Bronchial epithelial cell (primary cell): ENCODE measurements at regions not wholly inside any gene's neighbourhood (a gene's known extent, or its start where the extent isn't known, plus 50 kb on each side); places are given as distances from the start of the nearest gene placed in this dataset.

Experiments used
- DNase-seq: peaks from one replicate; pipeline ENCODE4 v3.0.0-alpha.2; 2010; ENCODE audit warnings: low read depth
- FAIRE-seq: peaks from 2 replicates; lab custom pipeline; 2011; peaks lifted over from hg19 to GRCh38; lab: Jason Lieb, UNC
- H3K27me3 ChIP-seq: 2 replicates; pipeline ENCODE4 v1.5.1; 2011; ENCODE audit warnings: low read length; ENCODE audit not compliant: control insufficient read depth, insufficient read depth
- H3K36me3 ChIP-seq: 2 replicates; pipeline ENCODE4 v1.5.1; 2011; ENCODE audit warnings: low read length; ENCODE audit not compliant: control insufficient read depth, insufficient read depth
- H3K4me3 ChIP-seq: 2 replicates; pipeline ENCODE4 v1.5.1; 2011; ENCODE audit warnings: mild to moderate bottlenecking, low read depth, low read length, control low read depth
- TF ChIP-seq, protein P1 (sequence below): IDR thresholded peaks from 2 replicates; pipeline ENCODE4 v1.5.1; 2011; ENCODE audit warnings: mild to moderate bottlenecking, moderate library complexity, low read length, control low read depth, inconsistent platforms; ENCODE audit not compliant: insufficient read depth, severe bottlenecking

DNA sequence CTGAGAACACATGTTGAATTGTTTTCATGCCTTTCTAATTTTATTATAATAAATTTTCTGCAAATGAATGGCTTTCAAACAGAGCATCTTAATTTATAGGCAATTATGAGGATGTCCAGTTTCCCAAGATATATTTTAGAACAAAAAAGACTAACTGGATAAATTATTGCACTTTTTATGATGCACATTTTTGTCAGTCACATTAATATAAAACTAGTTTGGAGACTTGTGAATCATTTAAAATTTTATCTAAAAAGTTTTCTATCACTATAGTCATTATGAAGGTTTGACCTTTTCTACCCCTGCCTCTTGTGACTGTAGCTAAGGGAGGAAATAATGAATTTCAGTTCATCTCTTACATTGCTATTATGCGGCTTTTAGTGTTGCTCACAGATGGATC lies 393.8 kb downstream of the TAF11L14 start:
- TF ChIP-seq, protein P1, sequence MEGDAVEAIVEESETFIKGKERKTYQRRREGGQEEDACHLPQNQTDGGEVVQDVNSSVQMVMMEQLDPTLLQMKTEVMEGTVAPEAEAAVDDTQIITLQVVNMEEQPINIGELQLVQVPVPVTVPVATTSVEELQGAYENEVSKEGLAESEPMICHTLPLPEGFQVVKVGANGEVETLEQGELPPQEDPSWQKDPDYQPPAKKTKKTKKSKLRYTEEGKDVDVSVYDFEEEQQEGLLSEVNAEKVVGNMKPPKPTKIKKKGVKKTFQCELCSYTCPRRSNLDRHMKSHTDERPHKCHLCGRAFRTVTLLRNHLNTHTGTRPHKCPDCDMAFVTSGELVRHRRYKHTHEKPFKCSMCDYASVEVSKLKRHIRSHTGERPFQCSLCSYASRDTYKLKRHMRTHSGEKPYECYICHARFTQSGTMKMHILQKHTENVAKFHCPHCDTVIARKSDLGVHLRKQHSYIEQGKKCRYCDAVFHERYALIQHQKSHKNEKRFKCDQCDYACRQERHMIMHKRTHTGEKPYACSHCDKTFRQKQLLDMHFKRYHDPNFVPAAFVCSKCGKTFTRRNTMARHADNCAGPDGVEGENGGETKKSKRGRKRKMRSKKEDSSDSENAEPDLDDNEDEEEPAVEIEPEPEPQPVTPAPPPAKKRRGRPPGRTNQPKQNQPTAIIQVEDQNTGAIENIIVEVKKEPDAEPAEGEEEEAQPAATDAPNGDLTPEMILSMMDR = no peak
- DNase-seq = no peak
- no peak overlapping the region for H3K4me3 ChIP-seq
- no peak for FAIRE-seq
- no peaks in the 10 kb centered on the region for H3K27me3 ChIP-seq
- no peaks in the 10 kb centered on the region for H3K36me3 ChIP-seq

- no peaks in the 10 kb centered on the region for H3K27me3 ChIP-seq
- no peaks in the 10 kb centered on the region for H3K36me3 ChIP-seq
- TF ChIP-seq, protein P1 = no peak
- DNase-seq (no peak), FAIRE-seq (no peak)
- no peak overlapping the region for H3K4me3 ChIP-seq
These were observed 398.5 kb downstream of the TAF11L14 start for GRCh38 chr5:18032744-18033143.

DNA sequence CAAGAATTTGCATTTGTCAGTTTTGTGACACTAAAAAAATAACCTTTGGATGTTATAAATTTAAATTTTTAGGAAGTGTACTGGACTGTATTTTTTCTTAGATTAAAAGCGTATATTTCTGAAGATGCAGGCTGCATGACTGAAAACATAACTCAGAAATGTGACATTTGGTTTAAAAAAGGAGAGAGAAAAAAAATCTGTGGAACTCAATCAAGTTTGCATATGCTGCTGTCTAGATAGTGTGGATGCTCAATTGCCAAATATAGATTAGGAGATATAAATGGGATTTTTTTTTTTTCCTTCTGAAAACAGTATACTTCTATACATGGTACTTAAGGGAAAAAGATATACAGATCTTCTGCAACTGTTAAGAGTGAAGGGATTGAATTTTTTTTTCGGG lies 402.3 kb downstream of the TAF11L14 start:
- FAIRE-seq = no peak
- TF ChIP-seq, protein P1 = no peak
- Histone ChIP-seq H3K36me3 (no peaks in the 10 kb centered on the region), H3K4me3 (no peak overlapping the region), H3K27me3 (no peaks in the 10 kb centered on the region)
- DNase-seq = no peak

DNA sequence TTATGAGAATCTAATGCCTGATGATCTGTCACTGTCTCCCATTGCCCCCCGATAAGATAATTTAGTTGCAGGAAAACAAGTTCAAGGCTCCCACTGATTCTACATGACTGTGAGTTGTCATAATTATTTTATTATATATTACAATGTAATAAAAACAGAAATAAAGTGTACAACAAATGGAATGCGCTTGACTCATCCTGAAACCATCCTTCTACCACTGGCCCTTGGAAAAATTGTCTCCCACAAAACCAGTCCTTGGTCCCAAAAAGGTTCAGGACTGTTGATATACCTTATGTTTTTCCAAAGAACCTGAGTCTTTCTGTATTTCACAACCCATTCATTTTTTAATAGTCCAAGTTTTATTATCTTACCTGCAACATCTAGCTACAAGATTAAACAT lies 403.5 kb downstream of the TAF11L14 start:
- FAIRE-seq (no peak), DNase-seq (no peak)
- no peak overlapping the region for H3K4me3 ChIP-seq
- H3K27me3 ChIP-seq = no peaks in the 10 kb centered on the region
- no peaks in the 10 kb centered on the region for H3K36me3 ChIP-seq
- TF ChIP-seq, protein P1 = no peak

DNA sequence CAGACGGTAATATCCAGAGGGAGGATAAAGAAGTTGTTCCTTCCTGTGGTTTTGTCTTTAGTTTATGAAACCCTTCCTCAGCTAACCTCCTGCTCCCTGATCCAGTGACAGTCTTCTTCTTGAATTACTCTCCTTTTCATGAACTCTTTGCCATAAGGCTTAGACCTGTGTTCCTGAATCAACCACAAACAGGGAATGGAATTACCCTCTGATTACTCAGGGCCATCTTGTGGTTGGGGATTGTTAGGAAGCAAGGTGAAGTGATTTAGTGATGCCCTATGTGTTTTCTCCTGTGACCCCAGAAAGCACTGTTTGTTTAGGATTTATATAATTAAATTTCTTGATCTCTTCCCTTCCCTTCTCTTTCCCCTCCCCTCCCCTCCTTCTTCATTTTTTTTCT lies 409.1 kb downstream of the TAF11L14 start:
- Histone ChIP-seq H3K36me3 (no peaks in the 10 kb centered on the region), H3K4me3 (no peak overlapping the region), H3K27me3 (no peaks in the 10 kb centered on the region)
- TF ChIP-seq, protein P1 = peak; percentile 32
- FAIRE-seq (no peak), DNase-seq (peak; percentile 66)

- FAIRE-seq = no peak
These were observed 414.2 kb downstream of the TAF11L14 start for GRCh38 chr5:18048449-18048848.

More at GRCh38 chr5:18048449-18048848, 414.2 kb downstream of the TAF11L14 start:
- H3K4me3 ChIP-seq = no peak overlapping the region
- H3K27me3 ChIP-seq = no peaks in the 10 kb centered on the region
- no peaks in the 10 kb centered on the region for H3K36me3 ChIP-seq
- TF ChIP-seq, protein P1 = no peak
- peak; percentile 30 for DNase-seq
